HepG2 (cell line): ENCODE measurements at regions not wholly inside any gene's neighbourhood (a gene's known extent, or its start where the extent isn't known, plus 50 kb on each side); places are given as distances from the start of the nearest gene placed in this dataset.

Experiments used
- ATAC-seq: fragments of 200-7000 bp; cut with Tn5 transposase; 3 replicates; pipeline ENCODE4 v1.9.1; 2020; ENCODE audit warnings: mild to moderate bottlenecking, moderate library complexity
- BruUV-seq: library from RNA; stranded (reverse); fragments of 400-500 nt; replicated peaks from 2 replicates; lab custom pipeline; 2021; lab: Mats Ljungman, UMichigan
- CTCF ChIA-PET: fragments of 300-600 bp; formaldehyde crosslinking; extraction: SDS; loops from one replicate; lab custom pipeline; 2021; ENCODE audit warnings: low total read pairs, inconsistent platforms, low intra/inter-chr PET ratio; lab: Yijun Ruan, JAX
- POLR2A ChIA-PET: fragments of 350-600 bp; sonication (Branson Sonifier 250); formaldehyde crosslinking; loops from one replicate; lab custom pipeline; 2020; ENCODE audit warnings: antibody characterized with exemption, inconsistent platforms; lab: Yijun Ruan, JAX
- DNase-seq: peaks from one replicate; pipeline ENCODE4 v3.0.0-alpha.2; 2015; ENCODE audit warnings: low spot score
- FAIRE-seq: peaks from 3 replicates; lab custom pipeline; 2011; peaks lifted over from hg19 to GRCh38; lab: Jason Lieb, UNC
- H2AFZ ChIP-seq: one replicate; pipeline ENCODE4 v1.6.1; 2011; ENCODE audit warnings: low read length, inconsistent platforms
- H3K27ac ChIP-seq: fragments of 300-600 bp; 3 replicates; pipeline ENCODE4 v1.8.0; 2011; ENCODE audit warnings: mixed run types, mild to moderate bottlenecking, mixed read lengths, low read length, inconsistent platforms; ENCODE audit not compliant: insufficient read depth; ENCODE audit errors: extremely low read length
- H3K27me3 ChIP-seq, 2 experiments: fragments of 200-600 bp in 1 of 2; 2 replicates in 1 of 2; 3 replicates in 1 of 2; pipeline versions ENCODE4 v1.6.0 to v1.8.0; 2011; ENCODE audit warnings: low read length in 2 of 2, mild to moderate bottlenecking in 2 of 2, moderate library complexity in 2 of 2, inconsistent platforms in 1 of 2; ENCODE audit not compliant: insufficient read depth in 2 of 2, control insufficient read depth in 1 of 2
- H3K36me3 ChIP-seq, 2 experiments: fragments of 200-600 bp in 1 of 2; replicated peaks in 1 of 2; 2 replicates in 1 of 2; 3 replicates in 1 of 2; pipeline versions ENCODE4 v1.5.1 to v1.8.0; 2011; ENCODE audit warnings: low read length in 2 of 2, inconsistent platforms in 1 of 2; ENCODE audit not compliant: insufficient read depth in 2 of 2, control insufficient read depth in 1 of 2
- H3K4me1 ChIP-seq: 2 replicates; pipeline ENCODE4 v1.5.1; 2012; ENCODE audit warnings: low read length, inconsistent platforms; ENCODE audit not compliant: insufficient read depth
- H3K4me2 ChIP-seq: 2 replicates; pipeline ENCODE4 v1.6.0; 2011; ENCODE audit warnings: low read depth, low read length, inconsistent platforms
- H3K4me3 ChIP-seq, 3 experiments: fragments of 200-600 bp in 1 of 3; sonication (generic), shearing (Covaris generic) in 1 of 3; replicated peaks in 1 of 3; 2 replicates each; pipeline ENCODE4 v1.5.1; 2011 to 2016; ENCODE audit warnings: low read length in 3 of 3, inconsistent platforms in 2 of 3, low read depth in 2 of 3, mild to moderate bottlenecking in 2 of 3, control low read depth in 1 of 3, mixed read lengths in 1 of 3; ENCODE audit not compliant: insufficient read depth in 1 of 3
- H3K79me2 ChIP-seq: one replicate; pipeline ENCODE4 v1.6.1; 2011; ENCODE audit warnings: low read length, inconsistent platforms; ENCODE audit not compliant: insufficient read depth
- H3K9ac ChIP-seq: 2 replicates; pipeline ENCODE4 v1.6.0; 2011; ENCODE audit warnings: mild to moderate bottlenecking, low read depth, low read length, inconsistent platforms; ENCODE audit not compliant: insufficient read depth
- H3K9me3 ChIP-seq: 2 replicates; pipeline ENCODE4 v1.5.1; 2012; ENCODE audit warnings: mild to moderate bottlenecking, low read length
- H4K20me1 ChIP-seq: 2 replicates; pipeline ENCODE4 v1.6.0; 2011; ENCODE audit warnings: inconsistent platforms, mild to moderate bottlenecking, low read length, moderate library complexity; ENCODE audit not compliant: insufficient read depth
- CEBPG ChIP-seq: IDR thresholded peaks from 2 replicates; pipeline ENCODE4 v1.6.1; 2016
- CHD2 ChIP-seq: IDR thresholded peaks from 2 replicates; pipeline ENCODE4 v1.6.1; 2011; ENCODE audit warnings: low read depth, low read length, improper control_type of control experiment
- LRRFIP1 ChIP-seq: sonication (generic); formaldehyde crosslinking; conservative IDR thresholded peaks from 2 replicates; pipeline ENCODE4 v1.4.0; 2020; ENCODE audit warnings: missing genetic modification reagents
- MAX ChIP-seq: IDR thresholded peaks from 2 replicates; pipeline ENCODE4 v1.6.1; 2012; ENCODE audit warnings: inconsistent platforms
- MXD1 ChIP-seq: sonication (generic); formaldehyde crosslinking; IDR thresholded peaks from 2 replicates; pipeline ENCODE4 v1.4.0; 2020; ENCODE audit warnings: mild to moderate bottlenecking, missing genetic modification reagents
- NFATC3 ChIP-seq: sonication (generic); formaldehyde crosslinking; IDR thresholded peaks from 2 replicates; pipeline ENCODE4 v1.5.1; 2020; ENCODE audit warnings: mild to moderate bottlenecking, missing genetic modification reagents
- NFKBIZ ChIP-seq: IDR thresholded peaks from 2 replicates; pipeline ENCODE4 v1.6.1; 2018; ENCODE audit warnings: missing genetic modification reagents, missing compliant biosample characterization
- NR2C2 ChIP-seq: sonication (generic); formaldehyde crosslinking; IDR thresholded peaks from 2 replicates; pipeline ENCODE4 v1.4.0; 2020; ENCODE audit warnings: missing genetic modification reagents, mild to moderate bottlenecking, moderate library complexity, borderline replicate concordance
- RFXAP ChIP-seq: sonication (generic); formaldehyde crosslinking; IDR thresholded peaks from 2 replicates; pipeline ENCODE4 v1.4.0; 2020; ENCODE audit warnings: missing genetic modification reagents, borderline replicate concordance
- STAT6 ChIP-seq: sonication (generic); formaldehyde crosslinking; IDR thresholded peaks from 2 replicates; pipeline ENCODE4 v1.4.0; 2020; ENCODE audit warnings: missing genetic modification reagents, mild to moderate bottlenecking, borderline replicate concordance
- TBP ChIP-seq: sonication (generic); formaldehyde crosslinking; IDR thresholded peaks from 2 replicates; pipeline ENCODE4 v1.5.0; 2020; ENCODE audit warnings: missing genetic modification reagents
- ZBTB21 ChIP-seq: sonication (generic); formaldehyde crosslinking; IDR thresholded peaks from 2 replicates; pipeline ENCODE4 v1.4.0; 2020; ENCODE audit warnings: missing genetic modification reagents
- ZIK1 ChIP-seq: sonication (generic); formaldehyde crosslinking; IDR thresholded peaks from 2 replicates; pipeline ENCODE4 v1.5.0; 2020; ENCODE audit warnings: mild to moderate bottlenecking, low read depth, missing genetic modification reagents, borderline replicate concordance
- ZNF207 ChIP-seq: fragments of 450-650 bp; IDR thresholded peaks from 2 replicates; pipeline ENCODE4 v1.6.1; 2016; ENCODE audit warnings: antibody characterized with exemption, borderline replicate concordance
- ZNF3 ChIP-seq: IDR thresholded peaks from 2 replicates; pipeline ENCODE4 v1.7.0; 2017; ENCODE audit warnings: inconsistent platforms
- ZNF414 ChIP-seq: sonication (generic); formaldehyde crosslinking; IDR thresholded peaks from 2 replicates; pipeline ENCODE4 v1.5.0; 2020; ENCODE audit warnings: missing genetic modification reagents
- ZNF724P ChIP-seq: sonication (generic); formaldehyde crosslinking; IDR thresholded peaks from 2 replicates; pipeline ENCODE4 v1.8.0; 2022; ENCODE audit warnings: missing genetic modification reagents, borderline replicate concordance
- ZNF777 ChIP-seq: sonication (generic); formaldehyde crosslinking; IDR thresholded peaks from 2 replicates; pipeline ENCODE4 v1.4.0; 2020; ENCODE audit warnings: missing genetic modification reagents
- ZNF83 ChIP-seq: sonication (generic); formaldehyde crosslinking; IDR thresholded peaks from 2 replicates; pipeline ENCODE4 v1.4.0; 2020; ENCODE audit warnings: missing genetic modification reagents, mild to moderate bottlenecking, borderline replicate concordance
- in situ Hi-C: cut with HindIII; loops from 2 replicates; pipeline ENCODE4 v1.10.0; 2017; ENCODE audit warnings: low pct_unique_long_range_greater_than_20kb; ENCODE audit not compliant: extremely low pct_ligation_motif_present
- intact Hi-C: fragments of 100-400 bp; cut with micrococcal nuclease; formaldehyde crosslinking; loops from one replicate; pipeline ENCODE4 v1.10.0; 2022; ENCODE audit not compliant: unreplicated experiment

GRCh38 chr6:90778417-90779203, 191.7 kb upstream of the MAP3K7 start (continued):
- TF ChIP-seq CEBPG (no peak), ZNF777 (CRISPR knock-in tag) (no peak), ZNF414 (CRISPR knock-in tag) (no peak), ZNF83 (CRISPR knock-in tag) (no peak)
- TF ChIP-seq, all 625 proteins: peak for 2

- intact Hi-C loops = no loop called here
- in situ Hi-C loops = no loop called here
- H4K20me1 ChIP-seq = no peaks in the 10 kb centered on the region
- CTCF ChIA-PET = no interaction called here
- DNase-seq = no peak
- no peak overlapping the region for H3K27ac ChIP-seq
- H3K79me2 ChIP-seq = no peaks in the 10 kb centered on the region
- no peak for FAIRE-seq
- H3K27me3 ChIP-seq = no peaks in the 10 kb centered on the region
- POLR2A ChIA-PET = no interaction called here
- no peaks in the 10 kb centered on the region for H3K4me1 ChIP-seq
- ATAC-seq = no peak
- no peak overlapping the region for H3K4me3 ChIP-seq
- no peak overlapping the region for H3K4me2 ChIP-seq
- no TSS peak for BruUV-seq
- no peaks in the 10 kb centered on the region for H3K9me3 ChIP-seq
- H3K36me3 ChIP-seq = no peaks in the 10 kb centered on the region
- H2AFZ ChIP-seq = no peak overlapping the region
- H3K9ac ChIP-seq = no peak overlapping the region
- TF ChIP-seq STAT6 (CRISPR knock-in tag) (no peak), MAX (no peak), LRRFIP1 (CRISPR knock-in tag) (no peak), ZNF3 (CRISPR knock-in tag) (no peak), ZNF207 (no peak), TBP (no peak), ZIK1 (CRISPR knock-in tag) (no peak), ZNF724P (CRISPR knock-in tag) (no peak), CHD2 (no peak), NFKBIZ (no peak), NR2C2 (CRISPR knock-in tag) (no peak), NFATC3 (CRISPR knock-in tag) (no peak), RFXAP (CRISPR knock-in tag) (no peak), MXD1 (CRISPR knock-in tag) (no peak), ZBTB21 (CRISPR knock-in tag) (no peak)
These were observed 183.9 kb upstream of the MAP3K7 start for GRCh38 chr6:90770778-90771177.
